HepG2 (cell line): ENCODE measurements at regions not wholly inside any gene's neighbourhood (a gene's known extent, or its start where the extent isn't known, plus 50 kb on each side); places are given as distances from the start of the nearest gene placed in this dataset.
A peak's percentile ranks its signal among the peaks of the same experiment; 100 is the strongest.

Experiments used
- ATAC-seq: fragments of 200-7000 bp; cut with Tn5 transposase; 3 replicates; pipeline ENCODE4 v1.9.1; 2020; ENCODE audit warnings: mild to moderate bottlenecking, moderate library complexity
- BruUV-seq: library from RNA; stranded (reverse); fragments of 400-500 nt; replicated peaks from 2 replicates; lab custom pipeline; 2021; lab: Mats Ljungman, UMichigan
- CTCF ChIA-PET: fragments of 300-600 bp; formaldehyde crosslinking; extraction: SDS; loops from one replicate; lab custom pipeline; 2021; ENCODE audit warnings: low total read pairs, inconsistent platforms, low intra/inter-chr PET ratio; lab: Yijun Ruan, JAX
- POLR2A ChIA-PET: fragments of 350-600 bp; sonication (Branson Sonifier 250); formaldehyde crosslinking; loops from one replicate; lab custom pipeline; 2020; ENCODE audit warnings: antibody characterized with exemption, inconsistent platforms; lab: Yijun Ruan, JAX
- DNase-seq: peaks from one replicate; pipeline ENCODE4 v3.0.0-alpha.2; 2015; ENCODE audit warnings: low spot score
- FAIRE-seq: peaks from 3 replicates; lab custom pipeline; 2011; peaks lifted over from hg19 to GRCh38; lab: Jason Lieb, UNC
- H2AFZ ChIP-seq: one replicate; pipeline ENCODE4 v1.6.1; 2011; ENCODE audit warnings: low read length, inconsistent platforms
- H3K27ac ChIP-seq: fragments of 300-600 bp; 3 replicates; pipeline ENCODE4 v1.8.0; 2011; ENCODE audit warnings: mixed run types, mild to moderate bottlenecking, mixed read lengths, low read length, inconsistent platforms; ENCODE audit not compliant: insufficient read depth; ENCODE audit errors: extremely low read length
- H3K27me3 ChIP-seq, 2 experiments: fragments of 200-600 bp in 1 of 2; 2 replicates in 1 of 2; 3 replicates in 1 of 2; pipeline versions ENCODE4 v1.6.0 to v1.8.0; 2011; ENCODE audit warnings: low read length in 2 of 2, mild to moderate bottlenecking in 2 of 2, moderate library complexity in 2 of 2, inconsistent platforms in 1 of 2; ENCODE audit not compliant: insufficient read depth in 2 of 2, control insufficient read depth in 1 of 2
- H3K36me3 ChIP-seq, 2 experiments: fragments of 200-600 bp in 1 of 2; replicated peaks in 1 of 2; 2 replicates in 1 of 2; 3 replicates in 1 of 2; pipeline versions ENCODE4 v1.5.1 to v1.8.0; 2011; ENCODE audit warnings: low read length in 2 of 2, inconsistent platforms in 1 of 2; ENCODE audit not compliant: insufficient read depth in 2 of 2, control insufficient read depth in 1 of 2
- H3K4me1 ChIP-seq: 2 replicates; pipeline ENCODE4 v1.5.1; 2012; ENCODE audit warnings: low read length, inconsistent platforms; ENCODE audit not compliant: insufficient read depth
- H3K4me2 ChIP-seq: 2 replicates; pipeline ENCODE4 v1.6.0; 2011; ENCODE audit warnings: low read depth, low read length, inconsistent platforms
- H3K4me3 ChIP-seq, 3 experiments: fragments of 200-600 bp in 1 of 3; sonication (generic), shearing (Covaris generic) in 1 of 3; replicated peaks in 1 of 3; 2 replicates each; pipeline ENCODE4 v1.5.1; 2011 to 2016; ENCODE audit warnings: low read length in 3 of 3, inconsistent platforms in 2 of 3, low read depth in 2 of 3, mild to moderate bottlenecking in 2 of 3, control low read depth in 1 of 3, mixed read lengths in 1 of 3; ENCODE audit not compliant: insufficient read depth in 1 of 3
- H3K79me2 ChIP-seq: one replicate; pipeline ENCODE4 v1.6.1; 2011; ENCODE audit warnings: low read length, inconsistent platforms; ENCODE audit not compliant: insufficient read depth
- H3K9ac ChIP-seq: 2 replicates; pipeline ENCODE4 v1.6.0; 2011; ENCODE audit warnings: mild to moderate bottlenecking, low read depth, low read length, inconsistent platforms; ENCODE audit not compliant: insufficient read depth
- H3K9me3 ChIP-seq: 2 replicates; pipeline ENCODE4 v1.5.1; 2012; ENCODE audit warnings: mild to moderate bottlenecking, low read length
- H4K20me1 ChIP-seq: 2 replicates; pipeline ENCODE4 v1.6.0; 2011; ENCODE audit warnings: inconsistent platforms, mild to moderate bottlenecking, low read length, moderate library complexity; ENCODE audit not compliant: insufficient read depth
- AHDC1 ChIP-seq: sonication (generic); formaldehyde crosslinking; IDR thresholded peaks from 2 replicates; pipeline ENCODE4 v1.5.1; 2020; ENCODE audit warnings: mild to moderate bottlenecking, missing genetic modification reagents, borderline replicate concordance
- ATM ChIP-seq: fragments of 450-650 bp; IDR thresholded peaks from 2 replicates; pipeline ENCODE4 v1.7.1; 2017; ENCODE audit warnings: mild to moderate bottlenecking, borderline replicate concordance
- DNMT3B ChIP-seq: conservative IDR thresholded peaks from 2 replicates; pipeline ENCODE4 v1.6.1; 2016; ENCODE audit warnings: missing biosample characterization, control low read depth
- ELF3 ChIP-seq: IDR thresholded peaks from 2 replicates; pipeline ENCODE4 v1.6.1; 2016; ENCODE audit warnings: missing genetic modification reagents, missing compliant biosample characterization
- MAX ChIP-seq: IDR thresholded peaks from 2 replicates; pipeline ENCODE4 v1.6.1; 2012; ENCODE audit warnings: inconsistent platforms
- NFRKB ChIP-seq: fragments of 450-650 bp; IDR thresholded peaks from 2 replicates; pipeline ENCODE4 v1.6.1; 2017
- ZNF3 ChIP-seq: IDR thresholded peaks from 2 replicates; pipeline ENCODE4 v1.7.0; 2017; ENCODE audit warnings: inconsistent platforms
- ZNF460 ChIP-seq: sonication (generic); formaldehyde crosslinking; IDR thresholded peaks from 2 replicates; pipeline ENCODE4 v1.5.1; 2020; ENCODE audit warnings: missing genetic modification reagents, mild to moderate bottlenecking, borderline replicate concordance
- WGBS: methylation state at CpG from one replicate; pipeline ENCODE4 v1.1.6; 2017; ENCODE audit warnings: low lambda C conversion rate; 5-methylcytosine and 5-hydroxymethylcytosine counted together
- in situ Hi-C: cut with HindIII; loops from 2 replicates; pipeline ENCODE4 v1.10.0; 2017; ENCODE audit warnings: low pct_unique_long_range_greater_than_20kb; ENCODE audit not compliant: extremely low pct_ligation_motif_present
- intact Hi-C: fragments of 100-400 bp; cut with micrococcal nuclease; formaldehyde crosslinking; loops from one replicate; pipeline ENCODE4 v1.10.0; 2022; ENCODE audit not compliant: unreplicated experiment
- TF ChIP-seq, protein P1 (sequence below): sonication (generic); formaldehyde crosslinking; conservative IDR thresholded peaks from 2 replicates; pipeline ENCODE4 v1.8.0; 2022; ENCODE audit warnings: mild to moderate bottlenecking, moderate library complexity, missing genetic modification reagents
- TF ChIP-seq, protein P2 (sequence below): sonication (generic); formaldehyde crosslinking; IDR thresholded peaks from 2 replicates; pipeline ENCODE4 v1.8.0; 2023; ENCODE audit warnings: mild to moderate bottlenecking, missing genetic modification reagents
- TF ChIP-seq, protein P3 (sequence below): IDR thresholded peaks from 2 replicates; pipeline ENCODE4 v1.6.1; 2016; ENCODE audit warnings: low read depth, missing genetic modification reagents, missing compliant biosample characterization

GRCh38 chr4:138910914-138911336, 104.7 kb upstream of the NOCT start:
- peaks cover 18% of the 10 kb centered on the region for H3K4me1 ChIP-seq
- no peaks in the 10 kb centered on the region for H3K79me2 ChIP-seq
- in situ Hi-C loops (no loop called here), intact Hi-C loops (no loop called here)
- DNase-seq (peak; percentile 55), FAIRE-seq (no peak), ATAC-seq (peak; percentile 95)
- H4K20me1 ChIP-seq: no peaks in the 10 kb centered on the region
- H3K27ac ChIP-seq: no peak overlapping the region
- H3K9me3 ChIP-seq: no peaks in the 10 kb centered on the region
- H3K4me3 ChIP-seq: no peak overlapping the region
- no peaks in the 10 kb centered on the region for H3K36me3 ChIP-seq
- no TSS peak for BruUV-seq
- peaks cover 2 to 7% of the 10 kb centered on the region in 2 experiments; a peak in 1 of 5 replicates for H3K27me3 ChIP-seq
- WGBS: 17% methylated on average over 5 of the region's 12 CpGs
- H3K9ac ChIP-seq: no peak overlapping the region
- peak overlapping the region; percentile 39; the same call in 1 of the 2 replicates for H3K4me2 ChIP-seq
- CTCF ChIA-PET: no interaction called here
- no peak overlapping the region for H2AFZ ChIP-seq
- POLR2A ChIA-PET: no interaction called here
- TF ChIP-seq, protein P1, sequence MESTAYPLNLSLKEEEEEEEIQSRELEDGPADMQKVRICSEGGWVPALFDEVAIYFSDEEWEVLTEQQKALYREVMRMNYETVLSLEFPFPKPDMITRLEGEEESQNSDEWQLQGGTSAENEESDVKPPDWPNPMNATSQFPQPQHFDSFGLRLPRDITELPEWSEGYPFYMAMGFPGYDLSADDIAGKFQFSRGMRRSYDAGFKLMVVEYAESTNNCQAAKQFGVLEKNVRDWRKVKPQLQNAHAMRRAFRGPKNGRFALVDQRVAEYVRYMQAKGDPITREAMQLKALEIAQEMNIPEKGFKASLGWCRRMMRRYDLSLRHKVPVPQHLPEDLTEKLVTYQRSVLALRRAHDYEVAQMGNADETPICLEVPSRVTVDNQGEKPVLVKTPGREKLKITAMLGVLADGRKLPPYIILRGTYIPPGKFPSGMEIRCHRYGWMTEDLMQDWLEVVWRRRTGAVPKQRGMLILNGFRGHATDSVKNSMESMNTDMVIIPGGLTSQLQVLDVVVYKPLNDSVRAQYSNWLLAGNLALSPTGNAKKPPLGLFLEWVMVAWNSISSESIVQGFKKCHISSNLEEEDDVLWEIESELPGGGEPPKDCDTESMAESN (CRISPR knock-in tag): no peak
- TF ChIP-seq, protein P2, sequence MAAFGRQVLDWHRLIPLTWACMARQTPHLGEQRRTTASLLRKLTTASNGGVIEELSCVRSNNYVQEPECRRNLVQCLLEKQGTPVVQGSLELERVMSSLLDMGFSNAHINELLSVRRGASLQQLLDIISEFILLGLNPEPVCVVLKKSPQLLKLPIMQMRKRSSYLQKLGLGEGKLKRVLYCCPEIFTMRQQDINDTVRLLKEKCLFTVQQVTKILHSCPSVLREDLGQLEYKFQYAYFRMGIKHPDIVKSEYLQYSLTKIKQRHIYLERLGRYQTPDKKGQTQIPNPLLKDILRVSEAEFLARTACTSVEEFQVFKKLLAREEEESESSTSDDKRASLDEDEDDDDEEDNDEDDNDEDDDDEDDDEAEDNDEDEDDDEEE (CRISPR knock-in tag): no peak
- TF ChIP-seq, protein P3, sequence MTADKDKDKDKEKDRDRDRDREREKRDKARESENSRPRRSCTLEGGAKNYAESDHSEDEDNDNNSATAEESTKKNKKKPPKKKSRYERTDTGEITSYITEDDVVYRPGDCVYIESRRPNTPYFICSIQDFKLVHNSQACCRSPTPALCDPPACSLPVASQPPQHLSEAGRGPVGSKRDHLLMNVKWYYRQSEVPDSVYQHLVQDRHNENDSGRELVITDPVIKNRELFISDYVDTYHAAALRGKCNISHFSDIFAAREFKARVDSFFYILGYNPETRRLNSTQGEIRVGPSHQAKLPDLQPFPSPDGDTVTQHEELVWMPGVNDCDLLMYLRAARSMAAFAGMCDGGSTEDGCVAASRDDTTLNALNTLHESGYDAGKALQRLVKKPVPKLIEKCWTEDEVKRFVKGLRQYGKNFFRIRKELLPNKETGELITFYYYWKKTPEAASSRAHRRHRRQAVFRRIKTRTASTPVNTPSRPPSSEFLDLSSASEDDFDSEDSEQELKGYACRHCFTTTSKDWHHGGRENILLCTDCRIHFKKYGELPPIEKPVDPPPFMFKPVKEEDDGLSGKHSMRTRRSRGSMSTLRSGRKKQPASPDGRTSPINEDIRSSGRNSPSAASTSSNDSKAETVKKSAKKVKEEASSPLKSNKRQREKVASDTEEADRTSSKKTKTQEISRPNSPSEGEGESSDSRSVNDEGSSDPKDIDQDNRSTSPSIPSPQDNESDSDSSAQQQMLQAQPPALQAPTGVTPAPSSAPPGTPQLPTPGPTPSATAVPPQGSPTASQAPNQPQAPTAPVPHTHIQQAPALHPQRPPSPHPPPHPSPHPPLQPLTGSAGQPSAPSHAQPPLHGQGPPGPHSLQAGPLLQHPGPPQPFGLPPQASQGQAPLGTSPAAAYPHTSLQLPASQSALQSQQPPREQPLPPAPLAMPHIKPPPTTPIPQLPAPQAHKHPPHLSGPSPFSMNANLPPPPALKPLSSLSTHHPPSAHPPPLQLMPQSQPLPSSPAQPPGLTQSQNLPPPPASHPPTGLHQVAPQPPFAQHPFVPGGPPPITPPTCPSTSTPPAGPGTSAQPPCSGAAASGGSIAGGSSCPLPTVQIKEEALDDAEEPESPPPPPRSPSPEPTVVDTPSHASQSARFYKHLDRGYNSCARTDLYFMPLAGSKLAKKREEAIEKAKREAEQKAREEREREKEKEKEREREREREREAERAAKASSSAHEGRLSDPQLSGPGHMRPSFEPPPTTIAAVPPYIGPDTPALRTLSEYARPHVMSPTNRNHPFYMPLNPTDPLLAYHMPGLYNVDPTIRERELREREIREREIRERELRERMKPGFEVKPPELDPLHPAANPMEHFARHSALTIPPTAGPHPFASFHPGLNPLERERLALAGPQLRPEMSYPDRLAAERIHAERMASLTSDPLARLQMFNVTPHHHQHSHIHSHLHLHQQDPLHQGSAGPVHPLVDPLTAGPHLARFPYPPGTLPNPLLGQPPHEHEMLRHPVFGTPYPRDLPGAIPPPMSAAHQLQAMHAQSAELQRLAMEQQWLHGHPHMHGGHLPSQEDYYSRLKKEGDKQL (CRISPR knock-in tag): no peak
- no peak for TF ChIP-seq ZNF460
- TF ChIP-seq ELF3 (CRISPR knock-in tag): peak; percentile 65; the same call in 1 of the 2 replicates
- TF ChIP-seq MAX: no peak
- no peak for TF ChIP-seq NFRKB
- TF ChIP-seq ZNF3: no peak
- TF ChIP-seq DNMT3B (CRISPR knock-in tag): no peak
- TF ChIP-seq ATM: no peak
- 0 out of 2 replicates have a peak, but pooled peaks have one; percentile 36 for TF ChIP-seq AHDC1 (CRISPR knock-in tag)
